Smooth muscle cell of the brain vasculature (primary cell): ENCODE measurements at regions not wholly inside any gene's neighbourhood (a gene's known extent, or its start where the extent isn't known, plus 50 kb on each side); places are given as distances from the start of the nearest gene placed in this dataset.

Experiments used
- DNase-seq: peaks from one replicate; pipeline ENCODE4 v3.0.0-alpha.2; 2012; ENCODE audit warnings: low read depth, low spot score

- no peak for DNase-seq
Observed at GRCh38 chr9:629146-629545, 212.4 kb upstream of the DMRT1 start.

- no peak for DNase-seq
Observed at GRCh38 chr9:630817-631216, 210.7 kb upstream of the DMRT1 start.

DNA sequence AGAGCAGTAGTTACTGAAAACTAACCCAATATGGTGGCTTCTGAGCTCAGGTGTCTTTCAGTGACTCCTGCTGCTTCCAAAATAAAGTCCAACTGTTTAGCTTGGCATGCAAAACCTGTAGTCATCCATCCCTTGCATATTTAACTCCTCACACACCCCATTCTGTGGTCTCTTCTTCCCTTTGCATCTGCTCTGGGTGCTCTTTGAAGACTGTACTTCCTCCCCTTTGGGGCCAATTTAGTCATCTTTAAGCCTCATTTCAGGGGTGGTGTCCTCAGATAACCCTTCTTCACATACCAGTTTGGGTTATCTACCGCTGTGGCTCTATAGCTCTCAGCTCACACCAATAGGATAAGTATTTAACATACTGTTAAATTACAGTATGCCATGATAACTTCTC, 209.9 kb upstream of the DMRT1 start:
- DNase-seq, result no peak

DNA sequence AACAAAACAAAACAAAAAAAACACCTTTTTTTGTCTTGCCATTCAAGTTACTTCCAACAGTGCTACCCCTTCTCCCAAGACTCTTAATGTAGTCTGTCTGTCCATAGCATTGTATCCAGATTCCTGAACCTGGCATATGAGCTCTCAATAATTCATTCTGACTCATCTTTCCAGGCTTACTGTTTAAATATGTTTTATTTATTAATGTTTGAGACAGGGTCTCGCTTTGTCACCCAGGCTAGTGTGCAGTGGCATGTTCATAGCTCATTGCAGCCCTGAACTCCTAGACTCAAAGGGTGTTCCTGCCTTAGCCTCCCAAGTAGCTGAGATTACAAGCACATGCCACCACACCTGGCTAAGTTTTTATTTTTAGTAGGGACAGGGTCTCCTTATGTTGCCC, 208.0 kb upstream of the DMRT1 start:
- no peak for DNase-seq

DNA sequence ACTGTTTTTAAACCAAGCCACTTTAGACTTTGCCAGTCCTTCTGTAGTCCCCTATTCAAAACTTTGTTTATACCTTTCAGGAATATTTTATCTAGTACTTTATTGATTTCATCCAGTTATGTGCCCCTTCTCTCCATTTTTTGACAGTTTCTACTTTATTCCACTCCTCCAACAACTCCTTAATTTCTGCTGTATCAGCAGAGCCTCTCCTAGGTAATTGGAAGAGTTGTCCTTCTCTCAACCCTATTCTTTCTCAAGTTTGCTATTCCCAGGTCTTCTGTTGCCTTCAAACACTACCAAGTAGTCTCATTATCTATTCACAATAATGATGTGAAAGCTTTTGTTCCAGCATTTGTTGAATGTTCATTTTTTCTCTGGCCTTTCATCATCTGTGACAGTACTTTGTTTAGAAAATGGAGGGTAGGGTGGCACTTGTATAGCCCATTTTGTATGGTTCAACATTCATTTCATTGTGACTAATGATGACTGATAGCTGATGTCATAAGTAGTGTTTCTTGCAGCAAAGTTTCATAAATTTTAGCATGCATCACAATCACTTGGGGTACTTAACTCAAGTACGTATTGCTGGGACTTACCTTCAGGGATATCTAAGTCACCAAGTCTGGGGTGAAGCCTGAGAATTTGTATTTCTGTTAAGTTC, 204.4 kb upstream of the DMRT1 start:
- no peak for DNase-seq

GRCh38 chr9:638152-638551, 203.3 kb upstream of the DMRT1 start:
- DNase-seq, result no peak

DNA sequence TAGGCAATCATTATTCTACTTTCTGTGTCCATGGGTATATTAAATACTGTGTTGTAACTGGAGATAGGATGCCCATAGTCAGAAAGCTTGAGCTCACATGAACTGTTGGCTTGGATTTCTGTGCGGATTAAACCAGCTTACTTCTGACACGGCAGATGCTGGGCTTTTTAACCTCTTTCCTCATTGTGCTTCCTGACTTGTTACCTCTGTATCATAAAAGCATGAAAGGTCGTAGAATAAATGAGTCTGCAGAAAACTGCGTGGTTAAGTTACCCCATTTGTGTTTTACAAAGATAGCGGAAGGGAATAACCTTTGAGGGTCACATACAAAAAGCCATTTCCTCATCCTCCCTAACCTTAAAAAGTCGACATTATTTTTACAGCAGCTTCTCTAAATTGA, 199.5 kb upstream of the DMRT1 start:
- DNase-seq, result no peak

DNA sequence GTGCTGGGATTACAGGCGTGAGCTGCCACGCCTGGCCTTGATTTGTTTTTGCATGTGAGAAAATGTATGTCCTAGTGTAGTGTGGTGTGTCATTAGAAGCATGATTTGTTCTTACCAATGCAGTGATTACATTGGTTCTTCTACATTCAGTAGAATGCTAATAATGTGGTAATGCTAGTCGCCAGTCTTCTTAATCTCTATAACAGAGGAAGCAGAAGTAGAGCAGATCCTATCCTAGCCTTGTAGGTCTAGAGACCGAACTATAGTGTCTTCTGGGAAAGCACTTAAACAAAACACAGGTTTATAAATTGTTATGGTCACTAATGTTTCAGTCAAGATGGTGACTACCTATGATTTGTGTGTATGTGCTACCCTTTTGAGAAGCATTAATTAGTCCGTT, 197.5 kb upstream of the DMRT1 start:
- no peak for DNase-seq

- no peak for DNase-seq
Observed at GRCh38 chr9:647522-647921, 194.0 kb upstream of the DMRT1 start.

GRCh38 chr9:649128-650074, 192.1 kb upstream of the DMRT1 start:
- no peak for DNase-seq

GRCh38 chr9:650362-650761, 191.1 kb upstream of the DMRT1 start:
- no peak for DNase-seq

DNA sequence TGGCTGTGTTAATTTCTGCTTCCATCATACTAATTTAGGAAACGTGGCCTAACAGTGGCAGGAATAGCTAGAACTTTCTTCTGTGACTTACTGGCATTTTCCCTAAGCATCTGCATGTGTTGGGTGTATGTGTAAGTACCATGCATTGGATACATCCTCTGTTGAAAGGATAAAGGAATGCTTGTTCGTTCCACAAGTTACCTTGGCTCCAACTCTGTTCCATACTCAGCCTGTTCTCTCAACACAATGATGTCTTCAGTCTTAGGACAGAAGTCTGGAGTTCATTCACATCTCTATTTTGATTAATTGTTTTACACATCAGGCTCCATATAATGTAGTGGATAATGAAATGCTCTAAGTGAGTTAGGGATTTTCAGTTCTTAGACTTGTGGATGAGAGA, 190.1 kb upstream of the DMRT1 start:
- no peak for DNase-seq

DNA sequence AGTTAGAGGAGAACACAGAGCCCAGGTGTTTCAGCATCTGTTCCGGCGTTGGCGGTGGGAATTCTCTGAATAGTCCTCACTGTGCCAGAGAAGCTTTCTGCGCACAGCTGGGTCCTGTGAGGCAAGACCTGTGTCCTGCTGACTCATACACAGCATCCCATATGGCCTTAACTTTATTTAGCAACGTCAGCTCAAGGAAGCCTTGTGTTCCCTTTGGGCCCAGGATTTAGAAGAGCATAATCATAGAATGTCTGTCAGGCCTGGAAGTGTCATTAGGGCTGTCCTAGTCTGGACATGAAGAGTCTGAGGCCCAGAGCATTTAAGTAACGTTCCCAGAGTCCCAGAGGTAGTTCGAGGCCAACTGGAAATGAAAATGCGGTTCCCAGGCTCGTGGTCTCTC, 188.6 kb upstream of the DMRT1 start:
- DNase-seq, result no peak

DNA sequence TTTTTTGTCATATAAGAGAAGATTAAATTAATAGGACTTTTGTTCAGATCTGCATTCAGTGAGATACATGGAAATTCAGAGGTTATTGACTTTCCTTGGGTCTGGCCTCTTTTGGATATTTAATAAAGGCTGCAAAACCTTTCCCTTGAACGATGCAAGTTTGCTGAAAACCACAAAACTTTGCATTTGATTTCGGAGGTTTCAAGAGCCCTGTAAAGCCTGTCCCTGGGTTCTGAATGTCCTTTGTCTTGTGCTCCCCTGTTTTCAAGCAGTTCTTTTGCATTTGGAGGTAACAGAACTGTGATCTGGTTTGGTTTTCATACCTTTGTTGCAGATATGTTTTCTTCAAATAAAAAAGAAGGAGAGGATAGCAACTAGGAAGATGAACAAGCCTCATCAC, 188.1 kb upstream of the DMRT1 start:
- no peak for DNase-seq

DNA sequence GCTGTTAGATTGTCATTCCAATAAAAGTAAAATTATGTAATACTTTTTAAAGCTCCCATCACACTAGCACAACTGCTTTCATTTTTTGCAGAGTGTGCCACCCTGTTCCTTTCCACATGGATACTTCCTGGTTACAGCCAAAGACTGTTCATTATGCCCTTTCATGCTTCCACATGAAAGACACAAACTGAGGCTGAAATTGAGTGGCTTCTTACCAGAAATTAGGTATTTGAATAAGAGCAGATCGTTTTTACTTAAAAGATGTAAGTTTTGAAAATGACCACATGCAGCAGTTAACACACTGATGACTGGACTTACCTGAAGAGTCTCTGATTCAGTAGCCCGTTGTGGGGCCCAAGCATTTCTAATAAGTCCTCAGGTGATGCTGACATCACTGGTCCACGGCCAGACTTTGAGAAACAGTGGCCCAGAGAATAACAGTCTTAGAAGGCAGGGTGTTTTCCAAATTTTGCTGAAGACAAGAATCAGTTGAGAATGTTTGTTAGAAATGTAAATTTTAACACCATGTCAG, 187.6 kb upstream of the DMRT1 start:
- DNase-seq, result no peak

DNA sequence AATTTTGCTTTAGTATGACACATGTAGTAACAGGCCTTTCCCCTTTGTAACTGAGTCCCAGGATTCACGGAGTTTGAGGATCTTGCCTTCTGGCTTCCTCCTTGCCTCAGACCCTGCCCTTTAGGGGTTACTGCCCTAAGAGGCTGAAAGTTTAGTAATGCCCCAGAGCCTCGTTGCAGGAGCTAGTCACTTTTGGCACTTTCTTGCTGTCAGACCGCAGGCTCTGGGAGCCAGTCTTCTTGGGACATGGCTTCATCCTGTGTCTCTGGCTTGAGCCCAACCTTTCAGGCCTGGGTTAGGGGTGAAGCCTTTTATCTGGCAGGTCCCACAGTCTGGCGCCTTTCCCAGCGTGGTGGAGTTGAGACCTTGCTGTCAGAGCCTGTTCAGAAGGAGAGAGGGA, 185.6 kb upstream of the DMRT1 start:
- DNase-seq, result no peak

GRCh38 chr9:656926-657568, 184.4 kb upstream of the DMRT1 start:
- DNase-seq, result no peak

DNA sequence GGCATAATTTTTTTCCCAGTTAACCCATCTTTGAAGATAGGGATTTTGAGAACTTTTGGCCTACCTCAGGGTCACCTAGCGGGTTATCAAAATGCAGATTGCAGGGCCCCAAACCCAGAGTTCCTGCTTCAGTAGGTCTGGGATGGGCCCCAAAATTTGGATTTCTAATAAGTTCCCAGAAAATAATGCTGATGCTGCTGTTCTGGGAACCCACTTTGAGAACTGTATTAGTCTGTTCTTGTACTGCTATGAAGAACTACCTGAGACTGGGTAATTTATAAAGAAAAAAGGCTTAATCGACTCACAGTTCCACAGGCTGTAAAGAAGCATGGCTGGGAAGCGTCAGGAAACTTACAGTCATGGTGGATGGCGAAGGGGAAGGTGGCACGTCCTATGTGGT, 182.2 kb upstream of the DMRT1 start:
- DNase-seq, result no peak

DNA sequence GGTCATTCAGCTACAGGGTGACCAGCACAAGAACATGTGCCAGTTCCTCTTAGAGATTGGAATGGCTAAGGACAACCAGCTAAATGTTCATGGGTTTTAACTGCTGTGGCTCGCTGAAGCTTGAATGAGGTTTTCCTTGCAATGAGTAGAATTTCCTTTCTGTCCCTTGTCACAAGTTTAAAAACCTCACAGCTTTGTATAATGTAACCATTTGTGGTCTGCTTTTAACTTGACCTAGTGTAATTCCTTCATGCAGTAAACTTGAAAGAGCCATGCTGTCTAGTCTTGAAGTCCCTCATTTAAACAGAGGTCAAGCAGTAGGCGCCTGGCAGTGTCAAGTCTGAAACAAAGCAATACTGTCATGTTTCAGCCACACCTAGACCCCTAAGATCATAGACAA, 181.3 kb upstream of the DMRT1 start:
- DNase-seq, result no peak

- no peak for DNase-seq
Observed at GRCh38 chr9:663541-663940, 178.0 kb upstream of the DMRT1 start.

GRCh38 chr9:665296-665695, 176.2 kb upstream of the DMRT1 start:
- DNase-seq, result no peak

GRCh38 chr9:671997-672396, 169.5 kb upstream of the DMRT1 start:
- DNase-seq, result no peak
